ENCODE measurements at regions not wholly inside any gene's neighbourhood (a gene's known extent, or its start where the extent isn't known, plus 50 kb on each side); places are given as distances from the start of the nearest gene placed in this dataset.

- H3K9me3 ChIP-seq (replicated peaks; ENCODE audit: control insufficient read depth, insufficient read depth, low read length) = peaks cover 8% of the 10 kb centered on the region
- no peak overlapping the region for H2AFZ ChIP-seq (ENCODE audit: low read depth, low read length)
- H4K20me1 ChIP-seq (replicated peaks; ENCODE audit: control insufficient read depth, extremely low read depth, insufficient read depth, low read length) = no peaks in the 10 kb centered on the region
- dilution Hi-C loops (cut with MboI; ENCODE audit: extremely low pct_ligation_motif_present, low sequenced_read_pairs) = no loop called here
- H3K36me3 ChIP-seq (ENCODE audit: control insufficient read depth in 2 of 2, extremely low read depth in 1 of 2, insufficient read depth in 2 of 2, low read length in 2 of 2) = no peaks in the 10 kb centered on the region
- TF ChIP-seq POLR2AphosphoS5 (IDR thresholded peaks at IDR 0.05; ENCODE audit: insufficient read depth, low read depth, low read length) = no peak
- TF ChIP-seq MAX (IDR thresholded peaks at IDR 0.05; ENCODE audit: insufficient read depth, insufficient read length) = no peak
- TF ChIP-seq POLR2A (IDR thresholded peaks at IDR 0.05; ENCODE audit: low read depth, low read length) = no peak
- no peak for TF ChIP-seq EZH2 (IDR thresholded peaks at IDR 0.05; ENCODE audit: borderline replicate concordance, low read depth, low read length, severe bottlenecking)
- TF ChIP-seq JUN (IDR thresholded peaks at IDR 0.05; ENCODE audit: borderline replicate concordance, insufficient read depth, insufficient read length, low read depth) = no peak
- TF ChIP-seq CTCF (IDR thresholded peaks at IDR 0.05; ENCODE audit: extremely low read depth in 1 of 2, insufficient read depth in 1 of 2, low read depth in 1 of 2, low read length in 2 of 2) = no peak
- no peak for TF ChIP-seq FOS (IDR thresholded peaks at IDR 0.05; ENCODE audit: borderline replicate concordance, insufficient read depth, low read length)
- TF ChIP-seq GATA2 (IDR thresholded peaks at IDR 0.05; ENCODE audit: insufficient read depth, insufficient read length, low read depth, low read length) = no peak
- no peak for TF ChIP-seq MYC (IDR thresholded peaks at IDR 0.05; ENCODE audit: low read depth, low read length)
- H3K79me2 ChIP-seq (ENCODE audit: control insufficient read depth, insufficient read depth, low read length) = no peaks in the 10 kb centered on the region
- ChIA-PET POLR2A (no interaction called here), CTCF (no interaction called here)
- no TSS peak for BruUV-seq (replicated peaks)
- H3K27ac ChIP-seq (ENCODE audit: insufficient read depth, low read depth, low read length) = no peak overlapping the region
- no peak overlapping the region for H3K4me2 ChIP-seq (ENCODE audit: insufficient read depth, low read length)
- no peak overlapping the region for H3K4me3 ChIP-seq (replicated peaks in 1 of 3; ENCODE audit: insufficient read depth in 1 of 3, low read depth in 1 of 3, low read length in 3 of 3)
- no peak for FAIRE-seq
- H3K4me1 ChIP-seq (ENCODE audit: control insufficient read depth, extremely low read depth, insufficient read depth, low read length) = no peaks in the 10 kb centered on the region
- intact Hi-C loops (cut with micrococcal nuclease) = no loop called here
- H3K27me3 ChIP-seq (ENCODE audit: control insufficient read depth in 2 of 2, insufficient read depth in 2 of 2, low read length in 2 of 2) = no peaks in the 10 kb centered on the region
- H3K9ac ChIP-seq (replicated peaks; ENCODE audit: extremely low read depth, insufficient read depth, low read length) = no peak overlapping the region
- no peaks in the 10 kb centered on the region for H3K9me1 ChIP-seq (replicated peaks; ENCODE audit: control insufficient read depth, extremely low read depth, insufficient read depth, low read length)
- DNase-seq (ENCODE audit: low read depth, low spot score) = no peak
Observed at GRCh38 chr16:6903671-6904070, 429.0 kb upstream of the RBFOX1 start.
